RWPE2 (cell line): ENCODE measurements at regions not wholly inside any gene's neighbourhood (a gene's known extent, or its start where the extent isn't known, plus 50 kb on each side); places are given as distances from the start of the nearest gene placed in this dataset.
"Not testable (repeated sequence)": the region's sequence is repeated elsewhere in the genome, so short reads cannot be mapped to it uniquely, and the experiment has no call there.

ENCODE experiments used
- ATAC-seq: fragments of 200-7000 bp; cut with Tn5 transposase; 3 replicates; pipeline ENCODE4 v1.9.1; 2021; ENCODE audit warnings: low read depth
- DNase-seq: peaks from one replicate; pipeline ENCODE4 v3.0.0-alpha.2; 2020; ENCODE audit warnings: low spot score
- H3K27ac ChIP-seq: fragments of 450-650 bp; 2 replicates; pipeline ENCODE4 v1.5.1; 2017; ENCODE audit warnings: mild to moderate bottlenecking; ENCODE audit not compliant: poor library complexity, severe bottlenecking
- H3K27me3 ChIP-seq: fragments of 250-450 bp; sonication (Bioruptor Pico); 2 replicates; pipeline ENCODE4 v1.5.1; 2021; ENCODE audit warnings: mild to moderate bottlenecking, moderate library complexity; ENCODE audit not compliant: insufficient read depth, poor library complexity, severe bottlenecking
- H3K36me3 ChIP-seq: fragments of 250-450 bp; sonication (Bioruptor Pico); 2 replicates; pipeline ENCODE4 v1.5.1; 2020; ENCODE audit warnings: low read depth, mild to moderate bottlenecking, moderate library complexity
- H3K4me1 ChIP-seq: fragments of 250-450 bp; sonication (Bioruptor Pico); 2 replicates; pipeline ENCODE4 v1.5.1; 2021; ENCODE audit warnings: mild to moderate bottlenecking, moderate library complexity; ENCODE audit not compliant: insufficient read depth, poor library complexity, severe bottlenecking
- H3K4me3 ChIP-seq: fragments of 250-450 bp; sonication (Bioruptor Pico); 2 replicates; pipeline ENCODE4 v1.5.1; 2021; ENCODE audit warnings: mild to moderate bottlenecking, moderate library complexity; ENCODE audit not compliant: severe bottlenecking
- H3K9me3 ChIP-seq: fragments of 250-450 bp; sonication (Bioruptor Pico); 2 replicates; pipeline ENCODE4 v1.5.1; 2021; ENCODE audit warnings: mild to moderate bottlenecking, moderate library complexity; ENCODE audit not compliant: severe bottlenecking
- TF ChIP-seq, protein P1 (sequence below): fragments of 450-650 bp; IDR thresholded peaks from one replicate; pipeline ENCODE4 v1.5.1; 2017; ENCODE audit warnings: mild to moderate bottlenecking, moderate library complexity; ENCODE audit not compliant: poor library complexity, severe bottlenecking

DNA sequence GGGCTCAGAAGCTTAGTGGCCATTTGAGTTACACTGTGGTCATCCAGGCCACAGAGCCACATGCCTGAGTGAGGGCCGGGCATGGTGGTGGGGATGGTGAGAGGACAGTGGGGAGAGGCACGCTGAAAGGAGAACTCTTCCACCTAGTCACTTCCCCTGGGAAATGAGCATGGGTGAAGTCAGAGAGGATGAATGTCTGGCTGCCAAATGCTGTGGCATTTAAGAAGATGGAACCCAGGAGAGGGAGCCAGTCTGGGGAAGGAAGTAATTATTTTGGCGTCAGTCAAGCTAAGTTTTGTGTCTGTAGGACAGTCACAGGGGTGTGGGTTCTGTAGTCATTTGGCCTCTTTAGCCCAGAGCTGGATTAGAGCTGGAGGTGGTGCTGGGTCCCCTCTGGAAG is 86.0 kb upstream of the PODXL start:
- TF ChIP-seq, protein P1, sequence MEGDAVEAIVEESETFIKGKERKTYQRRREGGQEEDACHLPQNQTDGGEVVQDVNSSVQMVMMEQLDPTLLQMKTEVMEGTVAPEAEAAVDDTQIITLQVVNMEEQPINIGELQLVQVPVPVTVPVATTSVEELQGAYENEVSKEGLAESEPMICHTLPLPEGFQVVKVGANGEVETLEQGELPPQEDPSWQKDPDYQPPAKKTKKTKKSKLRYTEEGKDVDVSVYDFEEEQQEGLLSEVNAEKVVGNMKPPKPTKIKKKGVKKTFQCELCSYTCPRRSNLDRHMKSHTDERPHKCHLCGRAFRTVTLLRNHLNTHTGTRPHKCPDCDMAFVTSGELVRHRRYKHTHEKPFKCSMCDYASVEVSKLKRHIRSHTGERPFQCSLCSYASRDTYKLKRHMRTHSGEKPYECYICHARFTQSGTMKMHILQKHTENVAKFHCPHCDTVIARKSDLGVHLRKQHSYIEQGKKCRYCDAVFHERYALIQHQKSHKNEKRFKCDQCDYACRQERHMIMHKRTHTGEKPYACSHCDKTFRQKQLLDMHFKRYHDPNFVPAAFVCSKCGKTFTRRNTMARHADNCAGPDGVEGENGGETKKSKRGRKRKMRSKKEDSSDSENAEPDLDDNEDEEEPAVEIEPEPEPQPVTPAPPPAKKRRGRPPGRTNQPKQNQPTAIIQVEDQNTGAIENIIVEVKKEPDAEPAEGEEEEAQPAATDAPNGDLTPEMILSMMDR, result no peak
- Histone ChIP-seq H3K27ac (no peak overlapping the region), H3K4me1 (no peaks in the 10 kb centered on the region), H3K9me3 (no peaks in the 10 kb centered on the region), H3K27me3 (no peaks in the 10 kb centered on the region), H3K4me3 (no peak overlapping the region), H3K36me3 (no peaks in the 10 kb centered on the region)
- DNase-seq (no peak), ATAC-seq (no peak)

DNA sequence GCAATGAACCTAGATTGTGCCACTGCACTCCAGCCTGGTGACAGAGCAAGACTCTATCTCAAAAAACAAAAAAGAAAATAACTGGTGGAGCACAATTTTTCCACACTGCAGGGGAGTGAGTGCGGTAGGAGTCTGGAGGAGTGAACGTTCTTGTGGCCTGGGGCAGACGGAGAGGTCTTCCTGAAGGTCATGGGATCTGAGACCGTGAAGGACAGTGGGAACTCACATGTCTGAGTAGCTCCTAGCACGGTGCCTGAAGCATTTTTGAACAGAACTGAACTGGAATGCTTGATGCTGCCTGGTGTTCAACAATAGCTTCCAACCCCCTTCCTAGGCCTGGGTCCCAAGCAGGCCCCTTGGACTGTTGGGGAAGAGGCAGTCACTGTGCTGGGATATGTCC is 84.3 kb upstream of the PODXL start:
- no peak overlapping the region for H3K27ac ChIP-seq
- no peaks in the 10 kb centered on the region for H3K36me3 ChIP-seq
- H3K4me3 ChIP-seq, result no peak overlapping the region
- TF ChIP-seq, protein P1, result no peak
- H3K9me3 ChIP-seq, result no peaks in the 10 kb centered on the region
- no peaks in the 10 kb centered on the region for H3K4me1 ChIP-seq
- no peak for ATAC-seq
- no peak for DNase-seq
- no peaks in the 10 kb centered on the region for H3K27me3 ChIP-seq

DNA sequence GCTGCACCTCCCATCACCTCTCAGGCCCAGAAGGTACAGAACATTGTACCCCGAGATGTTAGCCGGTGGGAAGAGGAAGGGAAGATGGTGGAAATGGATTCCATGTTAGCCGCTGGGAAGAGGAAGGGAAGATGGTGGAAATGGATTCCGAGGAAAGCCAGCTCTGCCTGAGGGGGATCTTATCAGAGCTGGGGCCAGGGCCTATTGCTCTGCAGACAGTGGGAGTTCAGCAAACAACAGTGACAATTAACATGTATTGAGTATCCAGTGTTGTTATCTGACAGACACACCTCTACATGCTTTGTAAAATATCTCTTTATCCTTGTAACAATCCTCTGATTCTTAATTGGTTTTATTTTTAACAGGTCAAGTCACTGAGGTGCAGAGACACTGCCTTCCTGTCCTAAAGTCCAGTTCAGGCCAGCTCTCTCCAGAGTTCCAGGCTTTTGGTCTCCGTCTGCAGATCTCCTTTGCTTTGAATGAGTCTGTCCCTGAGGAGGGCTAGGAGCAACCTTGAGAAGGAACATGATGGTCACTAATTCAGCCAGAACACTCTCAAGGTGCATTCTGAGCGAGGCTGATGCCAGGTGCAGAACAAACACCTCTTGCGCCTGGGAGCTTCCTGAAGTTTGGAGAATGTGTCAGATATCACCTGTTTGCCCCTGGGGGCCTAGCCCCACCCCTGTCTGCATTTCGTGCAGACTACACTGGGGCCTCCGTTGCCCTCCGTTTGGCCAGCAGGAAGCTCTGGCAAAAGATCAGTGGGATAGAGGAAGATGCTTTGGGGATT is 82.4 kb upstream of the PODXL start:
- TF ChIP-seq, protein P1, result no peak
- peaks cover 4% of the 10 kb centered on the region for H3K4me1 ChIP-seq
- no peaks in the 10 kb centered on the region for H3K9me3 ChIP-seq
- no peaks in the 10 kb centered on the region for H3K27me3 ChIP-seq
- no peaks in the 10 kb centered on the region for H3K36me3 ChIP-seq
- ATAC-seq (0 out of 3 replicates have a peak, but pooled peaks have one; percentile 44), DNase-seq (no peak)
- no peak overlapping the region for H3K4me3 ChIP-seq
- H3K27ac ChIP-seq, result no peak overlapping the region

DNA sequence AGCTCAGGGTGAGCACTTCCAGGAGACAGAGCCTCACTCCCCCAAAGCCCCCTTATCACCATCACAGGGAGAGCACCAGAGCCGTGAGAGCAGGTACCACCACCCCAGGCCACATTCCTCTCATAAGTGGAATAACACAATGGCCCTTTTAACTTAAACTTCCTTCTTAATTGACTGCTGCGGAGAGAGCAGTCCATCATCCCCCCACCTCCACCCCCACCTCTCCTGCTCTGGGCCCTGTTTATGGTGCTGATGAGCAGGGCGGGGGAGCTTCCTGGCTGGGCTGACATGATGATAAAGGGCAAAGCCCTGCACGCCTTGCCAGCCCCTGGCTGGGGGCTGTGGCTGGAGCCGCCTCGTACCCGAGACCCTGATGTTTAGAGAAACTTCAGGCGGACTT is 81.4 kb upstream of the PODXL start:
- Histone ChIP-seq H3K4me1 (peaks cover 13% of the 10 kb centered on the region), H3K27me3 (no peaks in the 10 kb centered on the region), H3K27ac (no peak overlapping the region), H3K9me3 (no peaks in the 10 kb centered on the region), H3K36me3 (no peaks in the 10 kb centered on the region), H3K4me3 (no peak overlapping the region)
- no peak for DNase-seq
- TF ChIP-seq, protein P1, result no peak
- ATAC-seq, result no peak

DNA sequence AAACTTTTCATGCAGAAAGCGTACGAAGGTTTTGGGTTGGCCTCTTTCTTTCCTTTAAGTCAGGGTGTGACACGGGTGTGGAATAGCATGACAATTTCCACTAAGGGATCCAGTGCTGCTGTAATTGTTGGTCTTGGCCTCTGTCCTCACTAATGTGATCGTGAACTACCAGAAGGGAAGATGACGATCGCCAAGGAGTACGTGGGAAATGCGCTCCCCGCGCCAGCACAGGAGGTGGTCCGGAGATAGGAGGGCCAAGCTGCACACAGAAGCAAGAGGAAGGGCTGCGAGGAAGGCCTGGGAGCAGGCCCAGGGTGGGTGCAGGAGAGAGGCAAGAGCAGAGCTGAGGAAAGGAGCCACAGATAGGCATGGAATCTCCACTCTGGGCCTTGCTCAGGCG is 79.7 kb upstream of the PODXL start:
- H3K36me3 ChIP-seq, result no peaks in the 10 kb centered on the region
- TF ChIP-seq, protein P1, result no peak
- no peaks in the 10 kb centered on the region for H3K9me3 ChIP-seq
- no peak for DNase-seq
- H3K27me3 ChIP-seq, result no peaks in the 10 kb centered on the region
- no peak overlapping the region for H3K4me3 ChIP-seq
- H3K27ac ChIP-seq, result no peak overlapping the region
- no peak for ATAC-seq
- H3K4me1 ChIP-seq, result peaks cover 13% of the 10 kb centered on the region

DNA sequence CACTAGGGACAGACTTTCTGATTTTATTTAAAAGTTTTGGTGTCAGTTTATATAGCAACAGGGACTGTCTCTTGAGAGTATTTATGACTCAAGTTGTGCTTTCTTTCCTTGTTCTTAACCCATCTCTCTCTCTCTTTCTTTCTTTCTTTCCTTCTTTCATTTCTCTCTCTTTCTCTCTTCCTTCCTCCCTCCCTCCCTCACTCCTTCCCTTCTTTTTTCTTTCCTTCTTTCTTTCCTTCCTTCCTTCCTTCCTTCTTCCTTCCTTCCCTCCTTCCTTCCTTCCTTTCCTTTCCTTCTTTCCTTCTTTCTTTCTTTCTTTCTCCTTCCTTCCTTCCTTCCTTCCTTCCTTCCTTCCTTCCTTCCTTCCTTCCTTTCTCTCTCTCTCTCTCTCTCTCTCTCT is 77.8 kb upstream of the PODXL start:
- peaks cover 22% of the 10 kb centered on the region for H3K4me1 ChIP-seq
- H3K36me3 ChIP-seq, ATAC-seq, H3K27me3 ChIP-seq, H3K9me3 ChIP-seq, DNase-seq, H3K4me3 ChIP-seq: not testable (repeated sequence)
- H3K27ac ChIP-seq, result peak overlapping the region; percentile 70
